Transverse colon (tissue), 3 donors: ENCODE measurements at regions not wholly inside any gene's neighbourhood (a gene's known extent, or its start where the extent isn't known, plus 50 kb on each side); places are given as distances from the start of the nearest gene placed in this dataset.

Source experiments
- POLR2A ChIP-seq: fragments of 450-650 bp; IDR thresholded peaks from one replicate; pipeline ENCODE4 v1.6.1; 2016; ENCODE audit warnings: antibody characterized with exemption, mild to moderate bottlenecking, moderate library complexity
- POLR2AphosphoS5 ChIP-seq, 3 donors: sonication (generic); formaldehyde crosslinking; IDR thresholded peaks; one replicate each; pipeline ENCODE4 v1.6.1; 2016; ENCODE audit warnings: antibody characterized with exemption in 3 of 3

GRCh38 chr9:71279151-71279739, 157.8 kb upstream of the TRPM3 start:
- TF ChIP-seq POLR2A: no peak
- no peak for TF ChIP-seq POLR2AphosphoS5 (IDR thresholded peaks at IDR 0.05)
